ENCODE measurements at regions not wholly inside any gene's neighbourhood (a gene's known extent, or its start where the extent isn't known, plus 50 kb on each side); places are given as distances from the start of the nearest gene placed in this dataset.

- BruUV-seq (replicated peaks) = no TSS peak
- ChIA-PET POLR2A (no interaction called here), CTCF (ENCODE audit: low intra/inter-chr PET ratio) (no interaction called here)
- DNase-seq (ENCODE audit: extremely low read depth in 1 of 4, low spot score in 3 of 4) = no peak
- in situ Hi-C loops (cut with MboI) = no loop called here
- Histone ChIP-seq H4K20me1 (replicated peaks; ENCODE audit: control insufficient read depth, insufficient read depth, low read length) (no peaks in the 10 kb centered on the region), H3K79me2 (ENCODE audit: control insufficient read depth, insufficient read depth, low read length) (no peaks in the 10 kb centered on the region), H3K27ac (ENCODE audit: extremely low read depth, low read depth, low read length) (no peak overlapping the region), H3K36me3 (ENCODE audit: control insufficient read depth, insufficient read depth, low read length) (no peaks in the 10 kb centered on the region), H3K27me3 (ENCODE audit: control insufficient read depth in 2 of 2, insufficient read depth in 2 of 2, low read length in 2 of 2) (no peaks in the 10 kb centered on the region), H3K4me2 (ENCODE audit: insufficient read depth, low read length) (no peak overlapping the region), H3K9me3 (replicated peaks; ENCODE audit: control insufficient read depth, insufficient read depth, low read depth, low read length) (no peaks in the 10 kb centered on the region), H3K4me1 (replicated peaks in 1 of 2; ENCODE audit: control insufficient read depth in 2 of 2, insufficient read depth in 2 of 2, low read length in 2 of 2) (no peaks in the 10 kb centered on the region), H3K4me3 (no peak overlapping the region), H3K9me1 (ENCODE audit: control insufficient read depth, insufficient read depth, low read length) (no peaks in the 10 kb centered on the region), H2AFZ (ENCODE audit: low read depth, low read length) (no peak overlapping the region), H3K9ac (ENCODE audit: insufficient read depth in 1 of 2, low read depth in 2 of 2, low read length in 2 of 2) (no peak overlapping the region)
- ATAC-seq = no peak
- under 1% methylated on average over 7 of the region's 7 CpGs for WGBS (ENCODE audit: insufficient coverage, low coverage, missing lambda C conversion rate)
- no peak for FAIRE-seq
- intact Hi-C loops (cut with micrococcal nuclease) = no loop called here
- TF ChIP-seq MYBL2 (IDR thresholded peaks at IDR 0.05; ENCODE audit: low read depth) (no peak), MYBL2 (CRISPR knock-in tag; IDR thresholded peaks at IDR 0.05; ENCODE audit: borderline replicate concordance) (no peak), SRF (CRISPR knock-in tag; IDR thresholded peaks at IDR 0.05) (no peak), HMG20B (CRISPR knock-in tag; IDR thresholded peaks at IDR 0.05) (no peak), TGIF2 (CRISPR knock-in tag; IDR thresholded peaks at IDR 0.05) (no peak), MGA (IDR thresholded peaks at IDR 0.05) (no peak), PPARD (CRISPR knock-in tag; IDR thresholded peaks at IDR 0.05) (no peak), KLF13 (tag; IDR thresholded peaks at IDR 0.05; ENCODE audit: borderline replicate concordance, low read depth) (no peak), ZNF764 (CRISPR knock-in tag; IDR thresholded peaks at IDR 0.05; ENCODE audit: low read depth) (no peak), MCM2 (IDR thresholded peaks at IDR 0.05; ENCODE audit: low read depth) (no peak), ETV5 (CRISPR knock-in tag; IDR thresholded peaks at IDR 0.05; ENCODE audit: low read depth) (no peak), ATF4 (CRISPR knock-in tag; IDR thresholded peaks at IDR 0.05) (no peak)
Measured at GRCh38 chr12:38507839-38508238, 191.3 kb downstream of the ALG10B start.
